GM19239 (cell line): ENCODE measurements at regions not wholly inside any gene's neighbourhood (a gene's known extent, or its start where the extent isn't known, plus 50 kb on each side); places are given as distances from the start of the nearest gene placed in this dataset.
A peak's percentile ranks its signal among the peaks of the same experiment; 100 is the strongest.

Source experiments
- DNase-seq: peaks from one replicate; pipeline ENCODE4 v3.0.0; 2011; ENCODE audit warnings: low spot score; ENCODE audit not compliant: insufficient read length
- FAIRE-seq: peaks from 2 replicates; lab custom pipeline; 2011; peaks lifted over from hg19 to GRCh38; lab: Jason Lieb, UNC

- DNase-seq (no peak), FAIRE-seq (no peak)
These were observed 145.1 kb upstream of the MKLN1 start for GRCh38 chr7:131182446-131183058.

- DNase-seq (no peak), FAIRE-seq (no peak)
These were observed 144.6 kb upstream of the MKLN1 start for GRCh38 chr7:131183072-131183471.

GRCh38 chr7:131183611-131184119 lies 144.0 kb upstream of the MKLN1 start:
- FAIRE-seq (no peak), DNase-seq (no peak)

GRCh38 chr7:131186816-131187215 lies 140.9 kb upstream of the MKLN1 start:
- FAIRE-seq (no peak), DNase-seq (no peak)

DNA sequence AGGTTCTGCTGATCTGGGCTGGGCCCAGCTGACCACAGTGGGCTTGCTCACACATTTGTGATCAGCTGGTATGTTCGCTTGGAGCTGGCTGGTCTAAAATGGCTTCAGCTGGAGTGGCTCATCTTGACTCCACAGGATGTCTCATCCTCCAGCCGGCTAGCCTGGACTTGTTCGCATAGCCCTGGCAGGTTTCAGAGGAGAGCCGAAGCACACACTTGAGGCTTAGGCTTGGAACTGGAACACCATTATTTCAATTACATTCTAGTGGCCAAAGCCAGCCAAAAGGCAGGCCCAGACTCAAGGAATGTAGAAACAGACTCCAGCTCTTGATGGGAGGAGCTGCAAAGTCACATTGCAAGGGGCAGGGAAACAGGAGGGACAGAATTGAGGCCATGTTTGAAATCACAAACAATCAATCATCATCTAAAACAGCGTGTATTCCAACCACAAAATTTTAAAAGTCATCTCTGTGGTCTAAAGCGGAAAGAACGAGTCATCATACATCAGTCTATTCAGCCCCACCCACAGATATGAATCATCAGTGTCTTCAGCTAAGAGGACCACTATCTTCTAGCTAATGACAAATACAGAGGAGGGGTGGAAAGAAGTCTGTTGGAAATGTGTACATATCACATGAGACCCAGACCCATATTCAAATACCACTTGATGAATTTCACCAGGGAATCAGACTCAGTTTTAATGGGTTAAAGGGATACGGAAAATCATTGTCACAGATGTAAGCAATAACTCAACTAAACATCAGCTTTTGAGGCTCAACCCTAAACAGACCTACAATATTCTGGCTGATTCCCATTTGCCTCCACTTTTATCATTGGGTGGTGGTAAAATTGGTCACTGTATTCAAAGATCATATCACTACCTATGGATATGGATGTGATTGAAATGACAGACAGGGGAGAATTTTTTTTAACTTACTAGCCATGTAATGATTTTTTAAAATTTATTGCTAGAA lies 139.0 kb upstream of the MKLN1 start:
- no peak for DNase-seq
- peak; percentile 73 for FAIRE-seq

- FAIRE-seq = no peak
- no peak for DNase-seq
These were observed 138.2 kb upstream of the MKLN1 start for GRCh38 chr7:131189488-131189887.

DNA sequence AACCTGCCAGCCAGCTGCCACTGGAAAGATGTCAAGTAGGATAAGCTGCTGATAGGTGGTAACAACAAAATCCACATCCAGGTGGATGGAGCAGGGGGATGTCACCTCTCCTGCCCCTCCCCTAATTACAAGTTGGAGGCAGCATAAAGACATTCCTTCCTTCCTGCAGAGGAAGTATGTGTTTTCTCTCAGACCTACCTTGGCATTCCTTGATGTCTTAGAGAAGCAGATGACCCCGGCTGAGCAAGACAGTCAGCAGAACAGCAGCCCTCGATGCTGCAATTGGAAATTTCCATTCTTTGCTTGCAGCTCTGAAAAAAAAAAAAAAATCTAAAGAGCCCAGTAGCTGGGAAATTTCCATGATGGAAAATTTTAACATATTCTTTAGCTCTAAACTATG lies 137.5 kb upstream of the MKLN1 start:
- FAIRE-seq (no peak), DNase-seq (no peak)

GRCh38 chr7:131190581-131190980 lies 137.1 kb upstream of the MKLN1 start:
- DNase-seq (no peak), FAIRE-seq (no peak)

- FAIRE-seq = no peak
- DNase-seq = no peak
These were observed 133.4 kb upstream of the MKLN1 start for GRCh38 chr7:131194070-131194865.

DNA sequence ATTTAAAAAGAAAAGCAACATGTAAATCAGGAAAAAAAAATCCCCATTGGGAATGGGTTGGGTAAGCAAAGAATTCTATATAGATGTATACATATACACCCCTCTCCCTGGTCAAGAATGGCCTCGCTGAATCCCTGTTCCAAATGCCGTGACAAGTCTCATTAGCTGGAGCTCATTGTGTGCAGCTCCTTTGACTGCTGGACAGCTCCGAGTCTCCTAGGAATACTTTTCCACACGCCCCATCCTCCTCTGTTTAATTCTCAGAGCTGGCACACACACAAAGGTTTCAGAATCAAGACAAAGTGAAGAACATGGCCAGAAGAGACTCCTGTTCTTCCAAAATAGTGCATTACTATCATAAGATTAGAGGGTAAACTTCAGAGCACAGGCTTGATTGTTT lies 130.9 kb upstream of the MKLN1 start:
- FAIRE-seq (no peak), DNase-seq (no peak)

DNA sequence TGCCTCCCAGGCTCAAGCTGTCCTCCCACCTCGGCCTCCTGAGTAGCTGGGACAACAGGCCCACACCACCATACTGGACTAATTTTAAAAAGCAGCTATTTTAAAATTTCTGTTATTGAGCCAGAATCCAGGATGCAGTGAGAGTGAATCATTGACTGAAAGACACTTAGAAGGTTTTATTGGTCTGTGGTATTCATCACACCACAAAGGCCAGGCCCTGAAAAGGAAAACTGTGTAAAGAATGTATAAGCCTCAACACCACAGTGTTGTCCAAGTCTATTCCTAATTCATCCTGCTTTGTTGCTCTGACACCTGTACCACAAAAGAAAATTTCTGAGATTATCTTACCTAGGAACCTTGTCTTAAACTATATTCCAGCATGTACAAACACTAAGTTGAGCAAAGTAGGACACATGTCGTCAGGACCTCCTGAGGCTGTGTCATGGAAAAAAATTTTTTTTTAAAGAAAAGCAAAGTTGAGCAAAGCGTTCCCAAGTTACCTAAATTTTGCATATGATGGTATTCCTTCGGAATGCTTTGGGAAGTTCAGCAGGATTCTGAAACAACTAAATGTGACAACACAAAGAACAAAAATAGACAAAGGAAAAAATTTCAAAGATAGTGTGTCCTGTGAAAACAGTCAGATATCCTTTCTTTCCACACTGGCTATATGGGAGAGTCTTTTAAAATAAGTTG lies 129.6 kb upstream of the MKLN1 start:
- DNase-seq (no peak), FAIRE-seq (no peak)

GRCh38 chr7:131202451-131202850 lies 125.2 kb upstream of the MKLN1 start:
- FAIRE-seq (no peak), DNase-seq (no peak)

DNA sequence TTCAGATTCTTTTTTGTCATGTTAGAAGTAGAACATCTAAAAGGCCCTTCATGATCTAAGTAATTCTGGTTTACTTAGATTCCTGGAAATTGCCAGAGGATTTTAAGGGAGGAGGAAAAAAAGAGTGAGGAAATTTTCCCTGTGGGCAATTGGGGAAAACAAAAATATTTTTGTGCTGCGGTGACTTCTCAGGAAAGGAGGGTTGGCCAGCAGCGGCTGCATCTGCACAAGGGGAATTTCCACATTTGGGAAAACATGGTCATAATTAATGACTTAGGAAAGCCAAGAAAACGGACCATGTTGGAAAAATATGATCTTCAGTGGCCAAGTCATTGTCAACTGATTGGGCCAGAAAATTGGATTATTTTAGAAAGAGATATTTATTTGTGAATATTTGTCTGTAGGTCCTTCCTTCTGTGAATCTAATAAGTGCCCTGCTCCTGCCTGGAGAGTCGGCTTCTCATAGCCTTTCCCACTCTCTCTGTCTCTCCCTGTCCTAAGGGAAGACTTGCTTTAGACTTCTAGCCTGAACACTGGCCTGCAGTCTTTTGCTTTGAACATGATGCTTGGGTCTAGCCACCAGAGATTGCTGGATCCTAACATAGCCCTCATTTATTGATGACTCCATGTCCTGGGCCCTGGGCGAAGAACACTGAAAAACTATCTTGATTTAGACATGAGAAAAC lies 124.2 kb upstream of the MKLN1 start:
- DNase-seq (no peak), FAIRE-seq (no peak)

- FAIRE-seq = no peak
- DNase-seq = no peak
These were observed 118.9 kb upstream of the MKLN1 start for GRCh38 chr7:131208777-131209176.

- FAIRE-seq (no peak), DNase-seq (no peak)
These were observed 117.1 kb upstream of the MKLN1 start for GRCh38 chr7:131210618-131211017.

GRCh38 chr7:131211500-131211899 lies 116.2 kb upstream of the MKLN1 start:
- DNase-seq (no peak), FAIRE-seq (no peak)

DNA sequence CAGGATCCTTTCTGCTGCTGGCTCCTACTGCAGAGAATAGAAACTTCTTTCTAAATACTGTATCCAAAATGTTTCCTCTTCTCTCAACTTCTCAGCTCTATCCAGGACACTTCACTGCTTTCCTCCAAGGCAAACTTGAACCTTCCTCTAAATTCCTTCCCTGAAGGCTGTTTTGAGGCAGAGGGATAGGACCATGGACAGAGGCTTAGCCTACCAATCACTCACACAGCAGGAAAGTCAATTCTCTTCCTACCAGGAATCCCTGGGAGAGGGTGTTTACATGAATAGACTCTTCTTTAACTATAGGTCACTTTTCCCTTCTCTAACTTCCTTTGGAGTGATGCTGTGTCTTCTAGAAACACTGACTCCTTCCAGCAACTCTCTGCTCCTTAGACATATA lies 115.6 kb upstream of the MKLN1 start:
- FAIRE-seq (no peak), DNase-seq (no peak)

- FAIRE-seq = peak; percentile 45
- DNase-seq = no peak
These were observed 108.9 kb upstream of the MKLN1 start for GRCh38 chr7:131218727-131219128.

DNA sequence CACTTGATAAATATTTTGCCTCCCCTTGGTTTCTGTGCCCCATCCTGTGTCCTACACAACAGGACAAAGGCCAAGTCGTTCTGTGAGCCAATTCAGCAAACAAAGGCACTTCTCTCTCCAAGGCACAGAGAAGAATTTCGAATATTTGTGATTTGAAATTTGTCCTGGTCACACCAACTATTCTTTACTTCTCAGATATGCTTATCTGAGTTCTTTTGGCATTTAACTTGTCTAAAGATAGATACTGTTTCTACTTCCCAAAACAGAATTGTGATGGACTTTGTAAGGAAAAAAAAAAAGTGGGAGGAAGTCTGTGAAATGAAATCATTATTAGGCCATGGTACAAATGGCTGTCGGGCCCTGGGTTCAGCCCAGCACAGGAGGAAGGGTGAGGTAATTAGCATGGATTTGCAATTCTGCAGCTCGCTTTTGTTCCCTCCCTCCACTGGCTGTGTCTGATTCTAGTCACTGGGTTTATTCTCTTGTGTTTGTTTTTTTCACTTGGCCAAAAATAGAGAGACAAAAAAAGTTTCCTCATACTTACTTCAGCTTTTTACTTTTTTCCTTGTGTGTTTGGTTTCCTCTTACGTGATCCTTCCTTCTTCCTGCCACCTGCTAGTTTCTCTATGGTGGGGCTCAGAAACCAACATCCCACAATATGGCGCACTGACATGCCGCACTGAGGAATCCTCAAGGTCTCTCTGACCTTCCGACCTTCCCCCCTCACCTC lies 108.2 kb upstream of the MKLN1 start:
- DNase-seq (no peak), FAIRE-seq (peak; percentile 72)
